ENCODE measurements at regions not wholly inside any gene's neighbourhood (a gene's known extent, or its start where the extent isn't known, plus 50 kb on each side); places are given as distances from the start of the nearest gene placed in this dataset.

- DNase-seq = no peak
Observed at GRCh38 chr11:129291546-129291945, 84.1 kb upstream of the BARX2 start.

GRCh38 chr11:129290966-129291365 lies 84.7 kb upstream of the BARX2 start:
- DNase-seq = no peak

GRCh38 chr11:129289350-129290040 lies 86.2 kb upstream of the BARX2 start:
- DNase-seq = no peak

GRCh38 chr11:129287920-129288319 lies 87.7 kb upstream of the BARX2 start:
- no peak for DNase-seq

- no peak for DNase-seq
Observed at GRCh38 chr11:129286813-129287212, 88.8 kb upstream of the BARX2 start.

GRCh38 chr11:129285402-129285786 lies 90.3 kb upstream of the BARX2 start:
- peak; percentile 59 for DNase-seq

- DNase-seq = peak; percentile 45
Observed at GRCh38 chr11:129283141-129283540, 91.0 kb upstream of the ARHGAP32 start.

GRCh38 chr11:129282634-129283033 lies 90.5 kb upstream of the ARHGAP32 start:
- DNase-seq = no peak

- DNase-seq = no peak
Observed at GRCh38 chr11:129281471-129282415, 89.6 kb upstream of the ARHGAP32 start.

GRCh38 chr11:129280027-129280811 lies 88.1 kb upstream of the ARHGAP32 start:
- DNase-seq = no peak

GRCh38 chr11:129279326-129280026 lies 87.4 kb upstream of the ARHGAP32 start:
- peak; percentile 80 for DNase-seq

- DNase-seq = no peak
Observed at GRCh38 chr11:129278586-129279319, 86.6 kb upstream of the ARHGAP32 start.

GRCh38 chr11:129277198-129277843 lies 85.2 kb upstream of the ARHGAP32 start:
- DNase-seq = no peak

GRCh38 chr11:129275828-129276227 lies 83.7 kb upstream of the ARHGAP32 start:
- DNase-seq = no peak

GRCh38 chr11:129273944-129274711 lies 82.0 kb upstream of the ARHGAP32 start:
- DNase-seq = no peak

GRCh38 chr11:129273322-129273721 lies 81.2 kb upstream of the ARHGAP32 start:
- no peak for DNase-seq

- DNase-seq = no peak
Observed at GRCh38 chr11:129271030-129271429, 78.9 kb upstream of the ARHGAP32 start.

GRCh38 chr11:129270446-129270845 lies 78.3 kb upstream of the ARHGAP32 start:
- DNase-seq = no peak

- no peak for DNase-seq
Observed at GRCh38 chr11:129268371-129268770, 76.2 kb upstream of the ARHGAP32 start.

- DNase-seq = no peak
Observed at GRCh38 chr11:129267716-129268115, 75.6 kb upstream of the ARHGAP32 start.

GRCh38 chr11:129266536-129266935 lies 74.4 kb upstream of the ARHGAP32 start:
- no peak for DNase-seq
